SH-SY5Y (cell line): ENCODE measurements at regions not wholly inside any gene's neighbourhood (a gene's known extent, or its start where the extent isn't known, plus 50 kb on each side); places are given as distances from the start of the nearest gene placed in this dataset.

Source experiments
- GATA2 ChIP-seq: IDR thresholded peaks from 2 replicates; pipeline ENCODE4 v1.6.1; 2011; ENCODE audit warnings: mild to moderate bottlenecking, low read depth, low read length
- GATA3 ChIP-seq: IDR thresholded peaks from 2 replicates; pipeline ENCODE4 v1.6.1; 2011; ENCODE audit warnings: low read depth, mild to moderate bottlenecking, low read length, moderate library complexity

GRCh38 chr9:88796947-88797346 is 194.3 kb upstream of the S1PR3 start:
- TF ChIP-seq GATA3 (no peak), GATA2 (no peak)
